ENCODE measurements at regions not wholly inside any gene's neighbourhood (a gene's known extent, or its start where the extent isn't known, plus 50 kb on each side); places are given as distances from the start of the nearest gene placed in this dataset.
"Not testable (repeated sequence)": the region's sequence is repeated elsewhere in the genome, so short reads cannot be mapped to it uniquely, and the experiment has no call there.

GRCh38 chrX:125678258-125678657 is 358.6 kb downstream of the TEX13C start:
- DNase-seq (ENCODE audit: low read depth): no peak

- DNase-seq (ENCODE audit: low read depth): no peak
Measured at GRCh38 chrX:125680366-125680765, 360.7 kb downstream of the TEX13C start.

GRCh38 chrX:125681058-125681457 is 361.4 kb downstream of the TEX13C start:
- DNase-seq (ENCODE audit: low read depth): no peak

- DNase-seq (ENCODE audit: low read depth): no peak
Measured at GRCh38 chrX:125681507-125681906, 361.8 kb downstream of the TEX13C start.

- not testable (repeated sequence) for DNase-seq (ENCODE audit: low read depth)
Measured at GRCh38 chrX:125690522-125690921, 370.9 kb downstream of the TEX13C start.

- DNase-seq (ENCODE audit: low read depth): no peak
Measured at GRCh38 chrX:125694171-125694570, 374.5 kb downstream of the TEX13C start.

- no peak for DNase-seq (ENCODE audit: low read depth)
Measured at GRCh38 chrX:125709074-125709473, 389.4 kb downstream of the TEX13C start.

- no peak for DNase-seq (ENCODE audit: low read depth)
Measured at GRCh38 chrX:125709532-125709931, 389.9 kb downstream of the TEX13C start.

- DNase-seq (ENCODE audit: low read depth): no peak
Measured at GRCh38 chrX:125710403-125711062, 390.9 kb downstream of the TEX13C start.

- no peak for DNase-seq (ENCODE audit: low read depth)
Measured at GRCh38 chrX:125711103-125711502, 391.4 kb downstream of the TEX13C start.

- DNase-seq (ENCODE audit: low read depth): no peak
Measured at GRCh38 chrX:125713633-125714032, 394.0 kb downstream of the TEX13C start.

- no peak for DNase-seq (ENCODE audit: low read depth)
Measured at GRCh38 chrX:125727117-125727516, 407.4 kb downstream of the TEX13C start.

GRCh38 chrX:125736008-125736729 is 416.5 kb downstream of the TEX13C start:
- no peak for DNase-seq (ENCODE audit: low read depth)

GRCh38 chrX:125742811-125743210 is 423.1 kb downstream of the TEX13C start:
- DNase-seq (ENCODE audit: low read depth): no peak

- no peak for DNase-seq (ENCODE audit: low read depth)
Measured at GRCh38 chrX:125744914-125745313, 421.2 kb downstream of the DCAF12L2 start.

- peak; percentile 1 for DNase-seq (ENCODE audit: low read depth)
Measured at GRCh38 chrX:125757794-125758564, 408.1 kb downstream of the DCAF12L2 start.

GRCh38 chrX:125758819-125759218 is 407.3 kb downstream of the DCAF12L2 start:
- DNase-seq (ENCODE audit: low read depth): no peak

GRCh38 chrX:125762954-125763353 is 403.1 kb downstream of the DCAF12L2 start:
- DNase-seq (ENCODE audit: low read depth): no peak

- DNase-seq (ENCODE audit: low read depth): no peak
Measured at GRCh38 chrX:125765347-125765746, 400.7 kb downstream of the DCAF12L2 start.

- no peak for DNase-seq (ENCODE audit: low read depth)
Measured at GRCh38 chrX:125769628-125770027, 396.5 kb downstream of the DCAF12L2 start.

- no peak for DNase-seq (ENCODE audit: low read depth)
Measured at GRCh38 chrX:125778261-125778660, 387.8 kb downstream of the DCAF12L2 start.

- DNase-seq (ENCODE audit: low read depth): no peak
Measured at GRCh38 chrX:125782184-125782583, 383.9 kb downstream of the DCAF12L2 start.

- DNase-seq (ENCODE audit: low read depth): no peak
Measured at GRCh38 chrX:125786316-125786715, 379.8 kb downstream of the DCAF12L2 start.
